HG03135 (cell line): ENCODE measurements at regions not wholly inside any gene's neighbourhood (a gene's known extent, or its start where the extent isn't known, plus 50 kb on each side); places are given as distances from the start of the nearest gene placed in this dataset.
"Not testable (repeated sequence)": the region's sequence is repeated elsewhere in the genome, so short reads cannot be mapped to it uniquely, and the experiment has no call there.

Experiments used
- ATAC-seq: cut with Tn5 transposase; IDR thresholded peaks from one replicate; pipeline ENCODE4 v1.9.1; 2021; ENCODE audit warnings: mild to moderate bottlenecking, moderate library complexity; ENCODE audit not compliant: unreplicated experiment

DNA sequence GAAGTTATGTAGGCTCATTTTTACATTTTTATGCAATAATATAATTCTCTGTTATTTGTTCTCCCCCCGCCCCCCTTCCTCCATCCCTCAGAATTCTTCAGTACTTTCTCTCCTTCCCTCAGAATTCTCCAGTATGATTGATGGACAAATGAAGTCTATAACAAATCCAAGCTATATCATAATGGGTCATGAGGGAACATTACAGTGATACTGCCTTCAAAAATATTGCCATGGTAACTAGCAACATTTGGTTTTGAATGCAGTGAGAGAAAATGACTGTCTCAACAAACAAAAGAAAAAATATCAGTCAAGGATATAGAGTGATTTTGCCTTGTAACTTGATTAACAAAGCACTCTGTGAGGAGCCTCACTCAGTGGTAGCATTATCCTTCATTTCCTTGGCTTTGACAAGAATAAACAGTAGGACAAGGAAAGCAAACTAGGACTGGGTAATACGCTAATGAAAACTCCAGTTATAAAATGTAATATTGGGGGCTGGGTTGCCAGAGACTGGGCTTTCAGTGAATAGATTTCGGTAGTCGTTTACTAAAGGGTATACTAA lies 392.9 kb upstream of the CRIM1 start:
- ATAC-seq: no peak

DNA sequence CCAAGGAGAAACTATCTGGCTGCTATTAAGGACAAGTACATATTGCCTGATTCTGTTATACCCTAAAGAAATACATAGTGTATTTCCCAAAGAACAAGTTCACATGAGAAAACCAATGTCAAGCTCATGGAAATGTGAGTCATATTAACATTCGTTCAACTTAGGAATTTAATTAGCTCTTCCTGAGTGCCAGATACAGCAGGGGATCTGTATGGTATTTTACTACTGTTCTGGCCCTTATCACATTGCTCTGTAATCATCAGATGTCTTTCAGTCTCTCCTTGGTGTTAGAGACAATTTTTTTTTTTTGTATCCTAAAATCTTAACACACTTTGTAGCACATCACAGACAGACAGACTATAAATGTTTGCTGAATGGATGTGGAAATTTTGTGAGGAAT lies 395.0 kb upstream of the CRIM1 start:
- ATAC-seq: no peak

DNA sequence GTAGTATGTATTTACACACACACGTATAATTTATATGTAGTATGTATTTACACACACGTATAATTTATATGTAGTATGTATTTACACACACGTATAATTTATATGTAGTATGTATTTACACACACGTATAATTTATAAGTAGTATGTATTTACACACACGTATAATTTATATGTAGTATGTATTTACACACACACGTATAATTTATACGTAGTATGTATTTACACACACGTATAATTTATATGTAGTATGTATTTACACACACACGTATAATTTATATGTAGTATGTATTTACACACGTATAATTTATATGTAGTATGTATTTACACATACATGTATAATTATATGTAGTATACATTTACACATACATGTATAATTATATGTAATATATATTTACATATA lies 398.5 kb upstream of the CRIM1 start:
- ATAC-seq: not testable (repeated sequence)

DNA sequence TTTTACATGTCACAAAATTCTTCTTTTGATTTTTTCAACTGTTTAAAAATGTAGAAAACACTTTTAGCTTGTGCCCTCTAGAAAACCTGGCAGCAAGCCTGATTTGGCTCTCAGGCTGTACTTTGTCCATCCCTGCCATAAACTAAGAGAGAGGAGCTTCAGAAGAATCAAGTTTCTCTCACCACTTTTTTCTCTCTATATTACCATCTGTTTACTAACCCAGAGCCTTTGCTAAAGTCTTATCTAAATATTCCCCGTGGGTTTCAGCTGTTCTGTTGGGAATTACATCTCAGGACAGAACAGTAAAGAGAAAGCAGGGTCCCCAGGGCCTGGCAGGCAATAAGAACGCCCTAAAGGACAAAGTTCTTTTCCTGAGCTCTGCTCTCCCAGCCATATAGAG lies 409.1 kb upstream of the CRIM1 start:
- ATAC-seq: no peak

DNA sequence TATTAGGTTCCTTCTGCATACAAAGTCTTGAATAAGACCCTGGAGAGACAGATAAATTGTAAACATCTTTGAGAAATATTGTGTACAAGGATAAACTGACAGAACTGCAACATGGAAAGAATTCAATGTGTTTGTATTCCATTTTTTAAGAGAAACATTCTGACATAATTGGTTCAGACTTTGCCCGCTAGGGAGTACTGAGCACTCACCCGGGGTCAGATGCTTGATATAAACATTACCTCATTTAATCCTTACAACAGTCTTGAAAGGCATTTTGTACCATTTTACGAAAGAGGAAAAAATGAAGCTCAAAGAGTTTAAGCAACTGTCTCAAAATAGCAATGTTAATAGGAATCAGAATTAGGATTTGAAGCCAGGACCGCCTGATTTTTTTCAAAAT lies 416.7 kb upstream of the CRIM1 start:
- ATAC-seq: no peak

DNA sequence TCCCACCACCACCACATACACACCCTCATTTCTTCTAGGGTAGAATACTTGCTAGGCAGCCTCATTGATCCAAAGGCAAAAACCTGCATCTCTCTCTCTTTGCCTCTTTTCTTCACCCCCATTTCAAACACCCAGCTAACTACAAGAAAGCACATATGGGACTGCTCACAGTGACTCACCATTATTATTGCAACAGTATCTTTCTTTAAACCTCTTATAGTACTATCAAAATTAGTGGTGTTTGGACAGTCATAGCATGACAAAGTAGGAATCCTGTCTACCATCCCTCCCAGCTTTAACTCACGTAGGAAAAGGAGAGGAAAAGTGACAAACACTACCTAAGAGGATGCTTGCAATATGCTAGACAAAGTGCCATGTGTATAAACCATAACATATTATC lies 422.5 kb upstream of the CRIM1 start:
- ATAC-seq: no peak

DNA sequence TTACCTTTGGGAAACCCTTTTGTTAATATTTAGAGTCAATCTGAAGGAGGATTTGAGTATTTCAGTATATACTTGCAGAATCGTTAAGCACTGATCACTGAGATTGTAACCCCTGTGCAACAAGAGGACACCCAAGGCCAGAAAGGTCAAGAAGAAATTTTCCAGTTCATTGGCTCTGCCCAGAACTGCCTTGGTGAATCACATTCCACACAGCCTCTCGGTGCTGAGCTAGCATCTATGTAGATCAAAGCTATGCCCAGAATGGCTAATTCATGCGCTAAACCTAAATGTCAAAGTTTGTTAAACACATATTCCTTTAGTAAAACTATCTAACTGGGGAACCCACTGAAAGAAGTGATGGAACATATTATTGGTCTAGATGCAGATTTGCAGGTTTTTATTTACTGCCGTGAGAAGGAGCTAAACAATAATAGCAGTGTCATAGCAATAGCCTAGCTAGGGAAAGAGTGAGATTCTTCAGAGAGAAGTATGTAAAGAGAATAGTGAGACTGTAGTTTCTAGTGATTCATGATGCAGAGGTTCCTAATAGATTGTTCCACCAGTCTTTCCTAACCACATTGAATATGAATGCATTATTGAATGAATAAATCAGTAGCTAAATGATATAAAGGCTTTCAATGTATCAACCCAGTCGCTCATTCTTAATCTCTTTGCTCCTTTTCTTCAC lies 423.2 kb upstream of the CRIM1 start:
- no peak for ATAC-seq

DNA sequence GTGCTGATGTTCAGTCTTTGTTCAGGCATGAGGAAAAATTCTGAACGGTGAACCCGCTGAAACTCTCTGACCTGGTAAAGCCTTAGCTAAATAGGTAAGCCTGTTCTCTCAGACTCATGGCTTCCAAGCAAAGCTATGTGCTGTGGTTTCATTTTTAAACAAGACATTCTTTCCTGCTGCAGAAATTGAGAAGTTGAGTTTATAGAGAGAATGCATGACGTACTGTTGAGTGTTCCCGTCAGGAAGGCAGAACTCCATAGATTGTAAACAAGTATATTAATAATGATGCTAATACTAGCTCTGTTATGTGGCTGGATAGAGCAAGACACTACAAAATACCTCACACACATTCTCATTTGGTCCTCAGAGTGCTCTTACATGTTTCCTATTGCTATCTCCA lies 424.0 kb upstream of the CRIM1 start:
- no peak for ATAC-seq

DNA sequence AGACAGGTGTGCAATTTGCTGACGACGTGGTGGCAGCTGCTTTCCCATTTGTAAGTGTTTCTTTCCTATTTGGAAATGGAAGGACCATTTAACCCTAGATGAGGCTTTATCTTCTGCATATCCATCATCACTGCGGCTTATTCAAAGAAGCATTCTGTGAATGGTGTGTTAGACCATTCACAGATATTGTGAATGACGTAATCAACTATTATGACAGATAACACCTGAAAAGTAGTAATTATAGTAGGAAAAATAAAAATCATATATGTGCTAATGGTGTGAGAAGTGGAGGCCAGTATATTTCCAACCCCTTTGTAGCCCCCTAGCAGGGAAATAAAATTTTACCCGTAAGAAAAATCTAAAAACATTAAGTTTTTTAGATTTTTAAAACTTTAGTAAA lies 424.5 kb upstream of the CRIM1 start:
- no peak for ATAC-seq

DNA sequence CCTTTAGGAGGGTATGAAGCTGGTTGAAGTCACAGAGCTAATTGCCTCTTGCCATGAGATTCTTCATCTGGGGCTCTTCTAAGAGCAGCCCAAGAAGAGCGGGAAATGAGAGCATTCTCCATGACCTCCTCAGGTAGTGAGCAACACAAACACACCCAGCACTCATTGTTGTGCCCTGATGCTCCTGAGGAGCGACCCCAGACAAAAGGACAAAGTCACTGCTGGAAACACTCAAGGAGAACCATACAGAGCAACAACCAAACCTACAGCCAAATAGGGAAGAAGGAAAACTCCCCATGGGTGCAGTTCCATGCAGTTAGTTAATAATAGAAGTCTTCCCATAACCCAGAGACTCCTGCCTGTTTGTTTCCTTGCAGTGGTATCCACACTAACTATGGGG lies 426.0 kb upstream of the CRIM1 start:
- ATAC-seq: no peak

DNA sequence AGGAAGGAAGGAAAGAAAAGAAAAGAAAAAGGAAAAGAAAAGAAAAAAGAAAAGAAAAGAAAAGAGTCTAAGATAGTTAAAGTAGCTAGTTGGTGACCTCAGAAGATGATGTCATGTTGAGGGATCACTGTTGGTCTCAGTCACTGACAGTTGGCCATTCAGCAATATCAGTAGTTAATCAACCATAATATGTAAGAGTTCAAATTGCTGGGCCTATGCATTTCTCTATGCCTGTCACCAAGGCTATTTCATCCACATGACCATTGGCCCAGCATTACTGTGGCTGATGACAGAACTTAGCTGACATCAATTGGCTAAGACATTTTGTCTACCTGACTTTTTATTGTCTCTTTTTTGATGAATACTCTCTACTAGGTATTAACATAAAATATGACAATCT lies 435.5 kb upstream of the CRIM1 start:
- ATAC-seq: no peak

DNA sequence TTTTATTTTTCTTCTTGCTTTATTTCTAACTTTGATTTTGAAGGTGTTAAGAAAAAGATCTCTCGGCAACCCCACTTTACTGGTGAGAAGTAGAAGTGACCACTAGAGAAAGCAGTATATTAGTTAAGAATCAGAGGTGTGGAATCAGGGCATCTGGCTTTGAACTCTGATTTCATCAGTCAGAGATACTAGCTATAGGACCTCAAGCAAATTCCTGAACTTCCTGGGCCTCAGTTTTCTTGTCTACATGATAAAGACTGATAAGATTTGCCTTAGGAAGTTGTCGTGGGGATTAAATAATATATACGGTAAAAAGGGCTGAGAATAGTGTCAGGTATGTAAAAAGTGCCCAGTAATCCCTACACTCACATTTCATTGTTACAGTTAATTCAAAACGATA lies 440.3 kb upstream of the CRIM1 start:
- no peak for ATAC-seq

DNA sequence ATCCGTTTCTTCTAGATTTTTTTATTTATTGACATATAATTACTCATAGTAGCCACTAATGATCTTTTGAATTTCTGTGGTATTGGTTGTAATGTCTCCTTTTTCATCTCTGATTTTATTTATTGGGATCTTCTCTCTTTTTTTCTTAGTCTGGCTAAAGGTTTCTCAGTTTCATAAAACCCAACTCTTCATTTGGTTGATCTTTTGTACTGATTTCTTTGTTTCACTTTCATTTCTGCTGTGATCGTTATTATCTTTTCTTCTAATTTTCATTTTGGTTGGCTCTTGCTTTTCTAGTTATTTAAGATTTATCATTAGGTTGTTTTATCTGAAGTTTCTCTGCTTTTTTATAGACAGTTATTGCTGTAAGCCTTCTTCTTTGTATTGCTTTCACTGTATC lies 463.6 kb upstream of the CRIM1 start:
- no peak for ATAC-seq

DNA sequence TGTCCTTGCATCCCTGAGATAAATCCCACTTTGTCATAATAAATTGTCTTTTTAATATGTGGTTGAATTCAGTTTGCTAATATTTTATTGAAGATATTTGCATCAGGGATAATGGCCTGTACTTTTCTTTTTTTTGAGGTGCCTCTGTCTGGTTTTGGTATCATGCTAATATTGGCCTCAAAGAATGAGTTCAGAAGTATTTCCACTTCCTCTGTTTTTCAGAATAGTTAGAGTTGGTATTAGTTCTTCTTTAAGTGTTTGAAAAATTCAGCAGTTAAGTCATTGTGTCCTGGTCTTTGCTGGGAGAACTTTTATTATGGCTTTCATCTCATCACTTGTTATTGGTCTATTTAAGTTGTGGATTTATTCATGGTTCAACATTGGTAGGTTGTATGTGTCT lies 464.1 kb upstream of the CRIM1 start:
- no peak for ATAC-seq

DNA sequence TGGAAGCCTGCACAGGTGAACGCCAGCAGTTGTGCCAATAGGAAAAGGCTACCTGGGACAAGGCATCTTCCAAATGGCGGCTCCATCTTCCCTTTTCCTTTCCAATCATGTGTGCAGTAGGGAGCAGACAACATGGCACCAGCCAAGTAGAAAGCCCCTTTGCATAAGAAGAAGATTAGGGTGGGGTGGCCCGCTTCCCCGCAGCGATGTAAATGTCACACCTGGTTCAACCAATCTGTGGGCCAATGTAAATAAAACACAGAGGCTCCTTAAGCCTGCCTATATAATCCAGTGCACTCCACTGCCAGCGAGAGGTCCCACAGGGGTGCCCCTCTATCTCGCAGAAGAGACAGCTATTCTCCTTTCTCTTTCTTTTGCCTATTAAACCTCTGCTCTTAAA lies 468.4 kb upstream of the CRIM1 start:
- ATAC-seq: no peak

DNA sequence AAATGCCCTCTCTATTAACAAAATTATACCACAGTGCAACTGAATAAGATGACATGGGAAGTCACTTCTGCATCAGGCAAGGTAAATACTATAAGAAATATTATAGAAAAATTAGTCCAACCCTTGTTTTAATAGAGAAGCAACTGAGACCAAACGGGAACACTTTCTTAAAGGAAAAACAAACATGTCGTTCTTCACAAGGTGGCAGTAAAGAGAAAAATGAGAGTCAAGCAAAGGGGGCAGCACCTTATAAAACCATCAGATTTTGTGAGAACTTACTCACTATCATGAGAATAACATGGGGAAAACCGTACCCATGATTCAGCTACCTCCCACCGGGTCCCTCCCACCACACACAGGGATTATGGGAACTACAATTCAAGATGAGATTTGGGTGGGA lies 481.7 kb upstream of the CRIM1 start:
- no peak for ATAC-seq

DNA sequence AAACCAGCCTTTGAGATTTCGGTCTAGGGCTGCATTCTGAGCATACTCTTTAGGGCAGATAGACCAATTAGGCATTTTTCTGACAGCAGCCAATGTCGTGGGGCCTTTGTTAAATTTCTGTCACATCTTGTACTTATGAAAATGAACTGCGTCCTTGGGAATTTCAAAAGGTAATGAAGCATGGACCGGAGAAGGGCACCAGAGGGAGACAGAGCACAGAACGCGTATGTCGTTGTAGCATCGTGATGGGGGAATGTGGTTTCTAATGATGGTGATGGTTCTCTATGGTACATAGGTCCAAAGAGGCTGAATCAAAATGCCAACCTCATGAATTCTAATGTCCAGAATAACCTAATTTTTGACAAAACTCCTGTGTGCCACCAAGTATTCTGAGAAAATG lies 483.9 kb upstream of the CRIM1 start:
- ATAC-seq: no peak

DNA sequence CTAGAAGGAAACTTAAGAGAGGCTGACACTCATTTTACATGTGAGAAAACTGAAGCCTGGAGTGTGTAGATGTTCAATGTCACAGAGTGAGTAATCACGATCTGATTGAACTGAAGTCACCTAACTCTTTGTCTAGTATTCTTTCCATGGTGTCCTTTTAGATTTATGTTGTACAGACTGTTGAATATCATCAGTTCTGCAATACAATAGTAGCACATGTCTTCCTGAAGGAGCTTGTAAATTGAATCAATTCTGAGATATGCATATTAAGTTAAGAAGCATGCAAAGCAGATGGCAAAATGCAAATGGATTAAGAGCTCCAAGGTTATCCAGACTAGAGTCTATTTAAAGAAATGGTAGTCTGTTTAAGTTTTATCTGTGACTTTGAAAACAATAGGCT lies 484.9 kb upstream of the CRIM1 start:
- ATAC-seq: no peak

DNA sequence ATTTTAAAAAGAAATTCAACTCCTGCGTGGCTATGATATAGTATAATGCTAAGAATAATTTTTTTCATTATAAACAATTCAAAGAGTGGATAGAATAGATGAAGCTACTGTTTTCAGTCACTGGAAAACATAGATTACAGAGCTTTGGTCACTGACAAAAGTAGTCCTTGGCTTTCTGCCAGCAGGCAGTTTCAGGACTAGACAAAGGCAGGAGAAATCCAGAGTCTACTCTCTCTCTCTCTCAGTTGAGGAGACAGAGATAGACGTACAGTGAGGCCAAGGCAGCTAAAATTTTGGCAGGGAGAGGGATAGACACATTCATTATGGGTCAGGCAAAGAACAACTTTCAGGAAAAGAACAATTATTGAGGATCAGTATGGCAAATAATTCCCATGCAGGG lies 491.4 kb upstream of the CRIM1 start:
- no peak for ATAC-seq

DNA sequence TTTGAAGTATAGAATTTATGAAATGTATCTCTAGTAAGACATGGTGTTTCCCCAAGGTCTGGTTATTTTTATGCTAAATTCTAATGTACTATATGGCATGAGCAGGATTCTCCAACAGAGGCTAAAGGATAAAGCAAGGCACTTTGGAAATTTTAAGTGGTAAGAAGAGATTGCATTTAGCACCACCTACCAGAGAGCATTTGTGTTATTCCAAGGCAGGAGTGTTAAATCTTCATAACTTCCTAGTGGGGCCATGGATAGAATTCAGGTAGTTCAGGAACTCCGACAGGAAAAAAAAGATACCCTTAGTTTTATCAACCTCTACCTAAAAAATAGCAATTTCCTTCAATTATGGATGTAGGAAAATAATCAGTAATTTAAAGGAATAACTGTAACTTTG lies 497.4 kb upstream of the CRIM1 start:
- ATAC-seq: no peak

DNA sequence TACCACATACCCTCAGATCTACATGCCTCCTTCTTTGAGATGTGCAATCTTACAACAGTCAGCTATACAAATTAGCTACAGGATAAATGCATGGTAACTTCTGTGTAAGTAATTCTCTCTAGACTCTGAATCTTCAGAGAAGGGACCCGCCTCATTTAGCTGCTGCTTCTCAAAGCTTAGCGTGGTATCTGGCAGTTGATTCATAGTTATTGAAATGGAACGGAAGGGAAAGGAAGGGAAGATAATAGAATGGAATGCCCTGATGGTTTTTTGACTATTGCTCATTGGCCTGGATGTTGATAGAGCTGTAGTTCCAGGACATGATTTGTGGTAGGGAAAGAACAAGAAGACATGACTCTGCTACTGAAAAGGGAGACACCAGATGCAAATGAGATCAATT lies 498.1 kb upstream of the CRIM1 start:
- no peak for ATAC-seq

DNA sequence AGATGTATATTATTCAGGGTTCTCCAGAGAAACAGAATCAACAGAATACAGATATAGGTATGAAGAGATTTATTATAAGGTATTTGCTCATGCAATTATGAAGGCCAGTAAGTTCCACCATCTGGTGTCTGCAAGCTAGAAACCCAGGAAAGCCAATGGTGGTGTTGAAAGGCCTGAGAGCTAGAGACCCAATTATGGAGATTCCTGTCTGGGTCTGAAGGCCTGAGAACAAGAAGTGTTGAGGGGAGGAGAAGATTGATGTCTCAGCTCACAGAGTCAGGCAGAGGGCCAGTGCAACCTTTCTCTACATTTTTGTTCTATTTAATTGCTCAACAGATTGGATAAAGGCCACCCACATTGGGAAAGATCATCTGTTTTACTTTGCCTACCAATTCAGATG lies 524.2 kb upstream of the CRIM1 start:
- ATAC-seq: no peak

DNA sequence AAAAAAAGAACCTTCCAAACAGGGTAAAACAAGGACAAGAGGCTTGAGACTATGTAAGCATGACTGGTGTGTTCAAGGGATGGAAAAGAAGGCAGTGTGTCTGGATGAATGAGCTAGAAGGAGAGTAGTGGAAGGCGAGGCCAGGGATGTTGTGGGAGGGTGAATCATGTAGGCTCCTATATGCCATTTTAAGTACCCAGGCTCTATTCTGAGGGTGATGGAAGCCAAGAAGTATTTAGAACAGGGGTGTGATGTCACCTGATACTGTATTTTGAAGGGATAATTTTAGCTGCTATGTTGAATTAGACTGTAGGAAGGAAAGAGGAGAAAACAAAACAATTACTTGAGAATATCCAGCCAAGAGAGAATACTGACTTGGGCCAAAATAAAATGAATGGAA lies 524.7 kb upstream of the CRIM1 start:
- ATAC-seq: no peak
